HCT116 (cell line): ENCODE measurements at regions not wholly inside any gene's neighbourhood (a gene's known extent, or its start where the extent isn't known, plus 50 kb on each side); places are given as distances from the start of the nearest gene placed in this dataset.

Experiments used
- ATAC-seq: fragments of 200-7000 bp; cut with Tn5 transposase; 2 replicates; pipeline ENCODE4 v1.9.1; 2020; ENCODE audit warnings: mild to moderate bottlenecking, moderate library complexity
- BruUV-seq: library from RNA; stranded (reverse); fragments of 400-500 nt; replicated peaks from 2 replicates; lab custom pipeline; 2021; lab: Mats Ljungman, UMichigan
- CTCF ChIA-PET: fragments of 300-600 bp; sonication (Branson Sonifier 250); formaldehyde crosslinking; loops from one replicate; lab custom pipeline; 2021; ENCODE audit warnings: antibody characterized with exemption; lab: Charles Lee
- POLR2A ChIA-PET: fragments of 300-600, 350-600 bp; sonication (Branson Sonifier 250); formaldehyde crosslinking; loops from one replicate; lab custom pipeline; 2021; ENCODE audit warnings: antibody characterized with exemption; lab: Charles Lee
- RAD21 ChIA-PET, 2 experiments: fragments of 300-600 bp; sonication (Branson Sonifier 250); formaldehyde crosslinking; loops; one replicate each; lab custom pipeline; 2023; ENCODE audit warnings: low total read pairs in 2 of 2; ENCODE audit not compliant: uncharacterized antibody in 2 of 2, unreplicated experiment in 2 of 2, low non-redundant PET in 1 of 2; lab: Charles Lee
- DNase-seq: peaks from one replicate; pipeline ENCODE4 v3.0.0-alpha.2; 2010; ENCODE audit warnings: low read depth, low spot score
- H2AFZ ChIP-seq: fragments of 200-600 bp; shearing (Covaris generic), sonication (generic); 2 replicates; pipeline ENCODE4 v1.6.1; 2017; ENCODE audit warnings: low read depth, mixed run types, mixed read lengths, antibody characterized with exemption, low read length; ENCODE audit not compliant: poor library complexity, severe bottlenecking
- H3K27ac ChIP-seq: 2 replicates; pipeline ENCODE4 v1.5.1; 2012; ENCODE audit warnings: low read depth, low read length
- H3K27me3 ChIP-seq: fragments of 200-600 bp; sonication (generic); 2 replicates; pipeline ENCODE4 v1.6.1; 2016; ENCODE audit warnings: mixed run types, low read length, mixed read lengths; ENCODE audit not compliant: insufficient read depth
- H3K36me3 ChIP-seq, 2 experiments: fragments of 200-500 bp in 1 of 2; fragments of 200-600 bp in 1 of 2; sonication (Bioruptor generic) in 1 of 2; sonication (generic) in 1 of 2; 2 replicates each; pipeline versions ENCODE4 v1.5.1 to v1.6.1; 2014 to 2016; ENCODE audit warnings: low read length in 2 of 2, inconsistent platforms in 1 of 2, mixed read lengths in 1 of 2, mixed run types in 1 of 2; ENCODE audit not compliant: insufficient read depth in 2 of 2, control insufficient read depth in 1 of 2
- H3K4me1 ChIP-seq, 2 experiments: fragments of 200-600 bp in 1 of 2; sonication (generic) in 1 of 2; 2 replicates each; pipeline versions ENCODE4 v1.5.1 to v1.6.1; 2012 to 2017; ENCODE audit warnings: low read length in 2 of 2, inconsistent platforms in 1 of 2, mild to moderate bottlenecking in 1 of 2, mixed read lengths in 1 of 2, mixed run types in 1 of 2, moderate library complexity in 1 of 2; ENCODE audit not compliant: insufficient read depth in 2 of 2, control insufficient read depth in 1 of 2
- H3K4me2 ChIP-seq: fragments of 200-600 bp; sonication (generic); 2 replicates; pipeline ENCODE4 v1.6.1; 2017; ENCODE audit warnings: mixed run types, low read length, mixed read lengths
- H3K4me3 ChIP-seq, 2 experiments: fragments of 200-600 bp in 1 of 2; sonication (generic) in 1 of 2; replicated peaks in 1 of 2; 2 replicates each; pipeline ENCODE4 v1.5.1; 2011 to 2016; ENCODE audit warnings: low read length in 2 of 2, control low read depth in 1 of 2, low read depth in 1 of 2, mild to moderate bottlenecking in 1 of 2, mixed read lengths in 1 of 2, mixed run types in 1 of 2
- H3K79me2 ChIP-seq: fragments of 200-600 bp; sonication (generic); 2 replicates; pipeline ENCODE4 v1.6.1; 2017; ENCODE audit warnings: mild to moderate bottlenecking, mixed run types, low read length, moderate library complexity, mixed read lengths; ENCODE audit not compliant: insufficient read depth
- H3K9ac ChIP-seq: fragments of 200-600 bp; sonication (generic); 2 replicates; pipeline ENCODE4 v1.6.1; 2016; ENCODE audit warnings: low read length, mixed read lengths
- H3K9me2 ChIP-seq: fragments of 200-600 bp; sonication (generic), shearing (Covaris generic); 2 replicates; pipeline ENCODE4 v1.6.1; 2017; ENCODE audit warnings: mixed run types, mild to moderate bottlenecking, moderate library complexity; ENCODE audit not compliant: insufficient read depth
- H3K9me3 ChIP-seq, 2 experiments: fragments of 200-500 bp in 1 of 2; fragments of 200-600 bp in 1 of 2; sonication (Bioruptor generic) in 1 of 2; sonication (generic) in 1 of 2; 2 replicates each; pipeline ENCODE4 v1.6.1; 2014 to 2017; ENCODE audit warnings: low read length in 2 of 2, mixed read lengths in 2 of 2, inconsistent platforms in 1 of 2, low read depth in 1 of 2, mild to moderate bottlenecking in 1 of 2, mixed run types in 1 of 2, moderate library complexity in 1 of 2; ENCODE audit not compliant: control insufficient read depth in 1 of 2, insufficient read depth in 1 of 2
- H4K20me1 ChIP-seq: fragments of 200-600 bp; sonication (generic), shearing (Covaris generic); 2 replicates; pipeline ENCODE4 v1.6.1; 2017; ENCODE audit warnings: mixed run types, mild to moderate bottlenecking, moderate library complexity; ENCODE audit not compliant: insufficient read depth
- ELF1 ChIP-seq: IDR thresholded peaks from 2 replicates; pipeline ENCODE4 v1.6.1; 2012; ENCODE audit warnings: low read depth, borderline replicate concordance
- MAX ChIP-seq: IDR thresholded peaks from 2 replicates; pipeline ENCODE4 v1.6.1; 2012
- REST ChIP-seq: IDR thresholded peaks from 2 replicates; pipeline ENCODE4 v1.6.1; 2012; ENCODE audit warnings: low read depth
- SRF ChIP-seq: IDR thresholded peaks from 2 replicates; pipeline ENCODE4 v1.6.1; 2012; ENCODE audit warnings: low read depth
- intact Hi-C: fragments of 100-400 bp; cut with micrococcal nuclease; formaldehyde crosslinking; loops from 2 replicates; pipeline ENCODE4 v1.10.0; 2022

GRCh38 chr2:71901466-71901865, 246.2 kb downstream of the CYP26B1 start:
- Histone ChIP-seq H3K4me1 (no peaks in the 10 kb centered on the region), H3K9ac (no peak overlapping the region), H3K27ac (no peak overlapping the region), H3K4me2 (no peak overlapping the region), H4K20me1 (no peaks in the 10 kb centered on the region), H2AFZ (no peak overlapping the region), H3K4me3 (no peak overlapping the region), H3K79me2 (no peaks in the 10 kb centered on the region), H3K36me3 (no peaks in the 10 kb centered on the region), H3K9me2 (no peaks in the 10 kb centered on the region), H3K9me3 (no peaks in the 10 kb centered on the region), H3K27me3 (no peaks in the 10 kb centered on the region)
- RAD21 ChIA-PET, result no interaction called here
- intact Hi-C loops, result no loop called here
- POLR2A ChIA-PET, result no interaction called here
- no TSS peak for BruUV-seq
- ATAC-seq (no peak), DNase-seq (no peak)
- TF ChIP-seq REST (no peak), MAX (no peak), SRF (no peak), ELF1 (no peak)
- CTCF ChIA-PET, result interaction anchor here (1.4 kb wide), 1 partner anchor 23 kb away, joined by 4 read pairs; no protein-coding TSS in a partner anchor
